Upper lobe of left lung (tissue), 4 donors: ENCODE measurements at regions not wholly inside any gene's neighbourhood (a gene's known extent, or its start where the extent isn't known, plus 50 kb on each side); places are given as distances from the start of the nearest gene placed in this dataset.

ENCODE experiments used
- CTCF ChIP-seq, 6 experiments: fragments of 450-650 bp in 4 of 6; fragments of 200-600 bp in 2 of 6; sonication (generic) in 2 of 6; IDR thresholded peaks; one replicate each; pipeline ENCODE4 v1.5.1; 2016 to 2019; ENCODE audit warnings: antibody characterized with exemption in 6 of 6
- EP300 ChIP-seq, 4 donors: sonication (generic); formaldehyde crosslinking; IDR thresholded peaks; one replicate each; pipeline ENCODE4 v1.5.1; 2017; ENCODE audit warnings: antibody characterized with exemption in 4 of 4, control low read depth in 2 of 4

- no peak for TF ChIP-seq EP300 (IDR thresholded peaks at IDR 0.05)
- TF ChIP-seq CTCF (IDR thresholded peaks at IDR 0.05): no peak
These were observed 221.3 kb upstream of the CTAGE1 start for GRCh38 chr18:22639026-22639463.
